Mucosa of rectum (tissue), 2 donors: ENCODE measurements at regions not wholly inside any gene's neighbourhood (a gene's known extent, or its start where the extent isn't known, plus 50 kb on each side); places are given as distances from the start of the nearest gene placed in this dataset.

Source experiments
- H3K27ac ChIP-seq, 2 donors: one replicate each; pipeline ENCODE4 v1.7.0; 2013; ENCODE audit warnings: inconsistent platforms in 2 of 2, low read depth in 2 of 2, low read length in 2 of 2
- H3K27me3 ChIP-seq, 2 donors: one replicate each; pipeline ENCODE4 v1.7.0; 2013; ENCODE audit warnings: low read length in 2 of 2; ENCODE audit not compliant: control insufficient read depth in 2 of 2, insufficient read depth in 2 of 2
- H3K36me3 ChIP-seq, 2 donors: one replicate each; pipeline ENCODE4 v1.7.0; 2013; ENCODE audit warnings: low read length in 2 of 2; ENCODE audit not compliant: control insufficient read depth in 2 of 2, insufficient read depth in 2 of 2
- H3K4me1 ChIP-seq, 2 donors: one replicate each; pipeline ENCODE4 v1.7.0; 2013; ENCODE audit warnings: low read length in 2 of 2, mild to moderate bottlenecking in 1 of 2; ENCODE audit not compliant: control insufficient read depth in 2 of 2, insufficient read depth in 2 of 2
- H3K4me3 ChIP-seq, 2 donors: one replicate each; pipeline ENCODE4 v1.7.0; 2013; ENCODE audit warnings: low read length in 2 of 2
- H3K9ac ChIP-seq, 2 donors: one replicate each; pipeline ENCODE4 v1.7.0; 2013; ENCODE audit warnings: low read length in 2 of 2, low read depth in 1 of 2, mild to moderate bottlenecking in 1 of 2
- H3K9me3 ChIP-seq, 2 donors: one replicate each; pipeline ENCODE4 v1.7.0; 2013; ENCODE audit warnings: low read length in 2 of 2; ENCODE audit not compliant: control insufficient read depth in 2 of 2
- donor health status: healthy.
- donor health status: Normal muscosa, but diverticular disease.

DNA sequence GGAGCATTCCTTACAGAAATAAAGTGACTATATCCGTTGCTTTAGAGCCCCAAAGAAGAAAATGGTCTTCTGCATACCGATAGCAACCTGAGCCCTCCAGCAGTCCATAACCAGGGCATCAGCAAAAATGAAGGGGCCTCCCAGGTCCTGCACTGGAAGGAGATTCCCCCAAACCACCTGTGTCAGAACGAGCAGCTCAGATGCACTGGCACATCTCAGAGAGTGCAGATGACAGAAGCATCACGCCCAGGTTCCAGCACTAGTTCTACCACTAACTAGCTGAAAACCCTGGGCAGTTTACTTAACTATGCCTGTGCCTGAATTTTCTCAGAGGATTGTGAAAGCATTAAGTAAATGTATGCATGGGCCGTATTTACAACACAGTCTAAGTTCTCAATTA lies 466.7 kb upstream of the MYT1L start:
- Histone ChIP-seq H3K9ac (no peak overlapping the region), H3K4me1 (no peaks in the 10 kb centered on the region), H3K36me3 (no peaks in the 10 kb centered on the region), H3K27ac (no peak overlapping the region), H3K4me3 (no peak overlapping the region), H3K9me3 (no peaks in the 10 kb centered on the region), H3K27me3 (no peaks in the 10 kb centered on the region)

GRCh38 chr2:2796207-2796606 lies 465.1 kb upstream of the MYT1L start:
- no peak overlapping the region for H3K27ac ChIP-seq

GRCh38 chr2:2795438-2796091 lies 464.5 kb upstream of the MYT1L start:
- Histone ChIP-seq H3K9me3 (no peaks in the 10 kb centered on the region), H3K36me3 (no peaks in the 10 kb centered on the region), H3K9ac (no peak overlapping the region), H3K4me1 (no peaks in the 10 kb centered on the region), H3K4me3 (no peak overlapping the region), H3K27me3 (no peaks in the 10 kb centered on the region), H3K27ac (no peak overlapping the region)

More at GRCh38 chr2:2796207-2796606, 465.1 kb upstream of the MYT1L start:
- Histone ChIP-seq H3K9ac (no peak overlapping the region), H3K9me3 (no peaks in the 10 kb centered on the region), H3K36me3 (no peaks in the 10 kb centered on the region), H3K4me3 (no peak overlapping the region), H3K27me3 (no peaks in the 10 kb centered on the region), H3K4me1 (no peaks in the 10 kb centered on the region)

DNA sequence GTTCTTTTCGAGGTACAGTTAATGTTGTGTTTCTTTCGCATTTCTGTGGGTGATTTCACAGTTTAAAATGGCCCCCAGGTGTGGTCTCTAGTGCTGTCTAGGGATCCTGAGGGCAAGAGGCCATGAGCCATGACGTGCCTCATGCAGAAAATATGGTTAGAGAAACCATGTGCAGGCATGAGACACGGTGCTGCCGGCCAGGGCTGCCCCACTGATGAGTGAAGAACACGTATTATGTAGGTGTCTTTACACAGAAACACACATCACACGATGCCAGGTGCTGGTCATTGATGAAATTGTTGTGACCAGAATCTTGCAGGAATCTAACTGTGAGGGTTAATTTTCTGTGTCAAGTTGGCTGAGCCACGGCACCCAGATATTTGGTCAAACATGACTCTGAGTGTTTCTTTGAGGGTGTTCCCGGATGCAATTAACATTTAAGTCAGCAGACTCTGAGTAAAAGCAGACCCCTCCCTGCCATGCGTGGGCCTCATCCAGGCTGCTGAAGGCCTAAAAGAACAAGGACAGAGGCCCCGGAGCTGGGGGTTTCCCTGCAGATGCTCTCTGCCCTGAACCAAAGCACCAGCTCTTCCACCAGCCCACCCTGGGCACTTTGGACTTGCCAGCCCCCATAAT lies 463.0 kb upstream of the MYT1L start:
- Histone ChIP-seq H3K9ac (no peak overlapping the region), H3K9me3 (no peaks in the 10 kb centered on the region), H3K4me1 (no peaks in the 10 kb centered on the region), H3K27ac (no peak overlapping the region), H3K27me3 (no peaks in the 10 kb centered on the region), H3K36me3 (no peaks in the 10 kb centered on the region), H3K4me3 (no peak overlapping the region)

DNA sequence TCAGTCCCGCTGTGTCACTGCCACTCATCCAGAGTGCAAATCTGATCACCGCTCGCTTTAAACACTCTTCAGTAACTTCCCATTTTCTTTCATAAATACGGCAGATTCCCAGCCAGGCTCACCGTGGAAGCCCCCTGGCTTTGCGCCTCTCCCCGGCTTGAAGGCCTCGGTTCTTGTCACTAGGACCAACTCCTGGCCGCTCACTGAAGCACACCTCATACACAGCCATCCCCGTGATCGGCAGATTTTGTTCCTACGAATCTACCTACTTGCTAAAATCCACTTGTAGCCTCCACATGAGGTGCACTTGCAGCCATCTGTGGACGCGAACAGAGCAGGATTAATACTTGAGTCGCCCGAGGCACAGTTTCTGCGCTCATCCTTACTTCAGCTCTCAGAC lies 462.4 kb upstream of the MYT1L start:
- H3K27ac ChIP-seq = no peak overlapping the region
- H3K4me1 ChIP-seq = no peaks in the 10 kb centered on the region
- H3K4me3 ChIP-seq = no peak overlapping the region
- H3K9me3 ChIP-seq = no peaks in the 10 kb centered on the region
- no peaks in the 10 kb centered on the region for H3K27me3 ChIP-seq
- no peaks in the 10 kb centered on the region for H3K36me3 ChIP-seq
- H3K9ac ChIP-seq = no peak overlapping the region

DNA sequence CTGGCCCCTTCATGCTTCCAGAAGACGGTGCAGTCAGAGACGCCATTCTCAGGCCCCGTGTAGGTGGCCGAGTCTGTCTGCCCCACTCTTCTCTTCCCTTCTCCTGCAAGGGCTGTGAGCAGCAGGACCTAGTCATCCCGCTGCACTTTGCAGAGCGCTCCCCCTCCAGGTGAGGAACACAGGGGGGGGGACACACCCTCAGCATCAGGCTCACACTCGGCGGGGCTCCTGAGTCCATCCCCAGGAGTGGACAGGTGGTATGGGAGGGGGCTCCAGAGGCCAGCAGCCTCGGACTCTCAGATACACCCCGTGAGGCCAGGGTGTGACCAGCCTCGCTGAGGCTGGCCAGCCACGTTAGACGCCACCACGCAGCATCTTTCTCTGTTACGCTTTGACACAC lies 460.5 kb upstream of the MYT1L start:
- Histone ChIP-seq H3K27me3 (no peaks in the 10 kb centered on the region), H3K27ac (no peak overlapping the region), H3K36me3 (no peaks in the 10 kb centered on the region), H3K4me3 (no peak overlapping the region), H3K9me3 (no peaks in the 10 kb centered on the region), H3K9ac (no peak overlapping the region), H3K4me1 (no peaks in the 10 kb centered on the region)

- Histone ChIP-seq H3K4me3 (no peak overlapping the region), H3K36me3 (no peaks in the 10 kb centered on the region), H3K9me3 (no peaks in the 10 kb centered on the region), H3K27ac (no peak overlapping the region), H3K4me1 (no peaks in the 10 kb centered on the region), H3K27me3 (no peaks in the 10 kb centered on the region), H3K9ac (no peak overlapping the region)
Measured at GRCh38 chr2:2791031-2791430, 460.0 kb upstream of the MYT1L start.

- Histone ChIP-seq H3K9ac (no peak overlapping the region), H3K9me3 (no peaks in the 10 kb centered on the region), H3K27ac (no peak overlapping the region), H3K27me3 (no peaks in the 10 kb centered on the region), H3K4me3 (no peak overlapping the region), H3K36me3 (no peaks in the 10 kb centered on the region), H3K4me1 (no peaks in the 10 kb centered on the region)
Measured at GRCh38 chr2:2788076-2788475, 457.0 kb upstream of the MYT1L start.

DNA sequence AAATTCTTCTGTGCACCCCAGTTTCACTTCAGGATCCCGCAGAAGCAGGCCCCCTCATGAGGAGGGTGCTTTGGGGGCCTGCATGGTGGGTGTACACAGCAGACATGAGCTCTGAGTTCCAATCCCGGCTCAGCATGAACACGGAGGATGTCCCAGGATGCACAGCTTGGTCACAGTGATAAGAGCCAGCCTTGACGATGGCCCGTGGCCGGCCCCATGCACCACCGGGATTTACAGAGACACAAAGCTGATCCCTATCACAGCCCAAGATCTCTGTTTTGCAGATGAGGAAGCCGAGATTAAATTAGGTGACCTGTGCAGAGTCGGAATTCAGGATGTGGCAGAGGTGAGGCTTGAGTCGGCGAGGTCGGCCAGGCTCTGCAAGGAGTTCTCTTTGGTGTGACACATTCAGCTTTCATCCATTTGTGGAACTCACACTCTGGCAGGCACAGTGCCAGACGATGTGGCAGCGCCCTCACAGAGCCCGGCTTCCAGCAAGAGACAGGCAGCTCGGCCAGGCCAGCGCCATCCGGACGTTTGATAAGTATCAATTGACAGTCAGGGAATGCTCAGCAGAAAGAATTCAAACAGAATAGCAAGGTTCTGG lies 456.3 kb upstream of the MYT1L start:
- Histone ChIP-seq H3K9me3 (no peaks in the 10 kb centered on the region), H3K4me1 (no peaks in the 10 kb centered on the region), H3K4me3 (no peak overlapping the region), H3K36me3 (no peaks in the 10 kb centered on the region), H3K27me3 (no peaks in the 10 kb centered on the region), H3K27ac (no peak overlapping the region), H3K9ac (no peak overlapping the region)

DNA sequence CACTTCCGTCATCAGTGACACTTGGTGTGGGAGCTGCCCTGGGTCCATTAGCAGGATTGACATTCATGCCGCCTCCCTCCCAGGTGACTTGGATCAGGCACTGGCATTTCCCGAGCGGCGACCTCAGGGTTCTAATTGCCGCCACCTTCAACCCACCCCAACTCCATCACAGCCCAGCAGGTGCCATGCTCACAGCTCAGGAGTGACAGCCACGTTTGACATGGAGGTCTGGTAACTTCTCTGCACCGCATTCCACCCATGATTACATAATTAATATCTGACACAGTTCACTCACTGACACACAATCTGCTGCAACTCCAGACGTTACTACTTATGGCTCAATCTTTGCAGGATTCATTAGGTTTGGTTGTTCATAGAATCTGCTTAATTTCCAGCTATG lies 450.9 kb upstream of the MYT1L start:
- no peaks in the 10 kb centered on the region for H3K36me3 ChIP-seq

More for the DNA sequence above, 450.9 kb upstream of the MYT1L start:
- Histone ChIP-seq H3K9ac (no peak overlapping the region), H3K9me3 (no peaks in the 10 kb centered on the region), H3K27ac (no peak overlapping the region), H3K4me1 (no peaks in the 10 kb centered on the region), H3K4me3 (no peak overlapping the region), H3K27me3 (no peaks in the 10 kb centered on the region)
